Erythroblast (primary cell): ENCODE measurements at regions not wholly inside any gene's neighbourhood (a gene's known extent, or its start where the extent isn't known, plus 50 kb on each side); places are given as distances from the start of the nearest gene placed in this dataset.

ENCODE experiments used
- GATA1 ChIP-seq: IDR thresholded peaks from 2 replicates; pipeline ENCODE4 v1.6.1; 2011; ENCODE audit warnings: low read depth, mild to moderate bottlenecking, control low read depth, low read length, moderate library complexity
- POLR2A ChIP-seq: IDR thresholded peaks from 2 replicates; pipeline ENCODE4 v1.6.1; 2011; ENCODE audit warnings: mild to moderate bottlenecking, low read length

DNA sequence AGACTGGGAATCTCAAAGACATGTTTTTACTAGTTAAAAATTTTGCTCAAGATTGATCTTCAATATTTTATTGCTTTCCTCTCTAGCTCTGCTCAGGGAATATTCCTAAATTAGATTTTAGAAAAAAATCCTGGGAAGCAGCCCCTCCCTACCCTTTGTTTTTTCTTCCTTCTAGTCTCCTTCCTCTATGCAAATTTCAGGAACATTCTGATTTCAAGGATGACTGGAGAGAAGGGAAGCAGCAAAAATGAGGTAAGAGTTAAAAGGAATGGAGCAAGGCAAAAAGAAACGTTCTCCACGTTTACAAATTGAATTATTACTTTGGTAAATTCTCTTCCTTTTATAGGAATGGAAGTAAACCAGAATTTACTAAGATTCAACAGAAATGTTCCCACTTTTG is 493.4 kb upstream of the TUSC1 start:
- TF ChIP-seq POLR2A = no peak
- TF ChIP-seq GATA1 = no peak
